ENCODE measurements at regions not wholly inside any gene's neighbourhood (a gene's known extent, or its start where the extent isn't known, plus 50 kb on each side); places are given as distances from the start of the nearest gene placed in this dataset.

DNA sequence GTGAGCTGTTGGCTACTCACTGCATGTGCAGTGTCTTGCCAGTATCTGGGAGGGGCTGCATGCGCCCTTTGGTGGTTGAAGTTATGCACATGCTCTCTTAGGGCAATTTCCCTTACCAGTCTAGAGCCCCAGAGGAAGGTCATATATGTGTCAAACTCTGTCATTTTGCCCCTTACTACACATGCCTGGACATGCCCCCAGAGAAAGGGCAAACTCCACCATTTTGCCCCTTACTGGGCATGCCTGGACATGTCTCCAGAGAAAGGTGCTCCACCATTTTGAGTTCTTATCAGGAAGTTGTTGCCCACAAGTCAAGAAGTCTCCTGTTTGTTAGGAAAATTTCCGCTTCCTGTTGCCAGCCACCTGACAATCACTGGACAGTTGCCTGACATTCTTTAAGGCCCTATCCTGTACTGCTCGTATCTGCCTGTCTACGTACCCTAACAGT is 56.4 kb upstream of the PLAC8 start:
- TF ChIP-seq, protein P1, sequence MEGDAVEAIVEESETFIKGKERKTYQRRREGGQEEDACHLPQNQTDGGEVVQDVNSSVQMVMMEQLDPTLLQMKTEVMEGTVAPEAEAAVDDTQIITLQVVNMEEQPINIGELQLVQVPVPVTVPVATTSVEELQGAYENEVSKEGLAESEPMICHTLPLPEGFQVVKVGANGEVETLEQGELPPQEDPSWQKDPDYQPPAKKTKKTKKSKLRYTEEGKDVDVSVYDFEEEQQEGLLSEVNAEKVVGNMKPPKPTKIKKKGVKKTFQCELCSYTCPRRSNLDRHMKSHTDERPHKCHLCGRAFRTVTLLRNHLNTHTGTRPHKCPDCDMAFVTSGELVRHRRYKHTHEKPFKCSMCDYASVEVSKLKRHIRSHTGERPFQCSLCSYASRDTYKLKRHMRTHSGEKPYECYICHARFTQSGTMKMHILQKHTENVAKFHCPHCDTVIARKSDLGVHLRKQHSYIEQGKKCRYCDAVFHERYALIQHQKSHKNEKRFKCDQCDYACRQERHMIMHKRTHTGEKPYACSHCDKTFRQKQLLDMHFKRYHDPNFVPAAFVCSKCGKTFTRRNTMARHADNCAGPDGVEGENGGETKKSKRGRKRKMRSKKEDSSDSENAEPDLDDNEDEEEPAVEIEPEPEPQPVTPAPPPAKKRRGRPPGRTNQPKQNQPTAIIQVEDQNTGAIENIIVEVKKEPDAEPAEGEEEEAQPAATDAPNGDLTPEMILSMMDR (IDR thresholded peaks at IDR 0.05; ENCODE audit: insufficient read depth, low read length, poor library complexity, severe bottlenecking) = no peak
- no peak for TF ChIP-seq EZH2phosphoT487 (conservative IDR thresholded peaks at IDR 0.05; ENCODE audit: low read length)

All from SU-DHL-6 (cell line).